ENCODE measurements at regions not wholly inside any gene's neighbourhood (a gene's known extent, or its start where the extent isn't known, plus 50 kb on each side); places are given as distances from the start of the nearest gene placed in this dataset.

GRCh38 chr10:126851414-126852108 lies 53.7 kb upstream of the DOCK1 start:
- H3K9ac ChIP-seq (replicated peaks in 1 of 4; ENCODE audit: extremely low read depth in 1 of 4, low read depth in 3 of 4, low read length in 3 of 4), result no peak overlapping the region
- no peak overlapping the region for H4K8ac ChIP-seq (ENCODE audit: extremely low read depth, insufficient read depth, low read length)
- ChIA-PET POLR2A (ENCODE audit: partially characterized antibody) (no interaction called here), CTCF (ENCODE audit: partially characterized antibody) (no interaction called here)
- no peak overlapping the region for H2BK15ac ChIP-seq (ENCODE audit: low read length)
- no peak overlapping the region for H2BK5ac ChIP-seq (ENCODE audit: low read depth, low read length)
- WGBS, 2 experiments (ENCODE audit: extremely low coverage in 1 of 2, insufficient coverage in 1 of 2, insufficient read length in 1 of 2, insufficient replicate concordance in 2 of 2, low coverage in 1 of 2, low lambda C conversion rate in 2 of 2, missing lambda C conversion rate in 1 of 2), result 93% methylated on average over 7 of the region's 7 CpGs; no CpG with 5 or more reads in 1 of the 2 experiments
- no peak overlapping the region for H3K4ac ChIP-seq (replicated peaks; ENCODE audit: insufficient read length, low read depth, low read length)
- H2AK5ac ChIP-seq (ENCODE audit: low read depth, low read length), result no peak overlapping the region
- H4K20me1 ChIP-seq (replicated peaks in 1 of 2; ENCODE audit: control insufficient read depth in 1 of 2, insufficient read depth in 2 of 2, low read length in 2 of 2), result no peaks in the 10 kb centered on the region
- FAIRE-seq, result no peak
- H3K27me3 ChIP-seq (replicated peaks in 1 of 4; ENCODE audit: control insufficient read depth in 3 of 4, extremely low read depth in 1 of 4, insufficient read depth in 3 of 4, low read length in 3 of 4), result no peaks in the 10 kb centered on the region
- H3K27ac ChIP-seq (ENCODE audit: low read depth, low read length), result no peak overlapping the region
- no peaks in the 10 kb centered on the region; a peak in 1 of 7 replicates for H3K4me1 ChIP-seq (replicated peaks in 1 of 4; ENCODE audit: control insufficient read depth in 3 of 4, insufficient read depth in 4 of 4, low read length in 3 of 4)
- H3K79me1 ChIP-seq (ENCODE audit: low read depth, low read length), result no peaks in the 10 kb centered on the region
- peak in 1 of 2 experiments; percentile 17 for DNase-seq (ENCODE audit: low read depth in 1 of 2, low spot score in 2 of 2)
- H3K36me3 ChIP-seq (ENCODE audit: control insufficient read depth in 2 of 4, insufficient read depth in 4 of 4, low read length in 3 of 4), result no peaks in the 10 kb centered on the region
- H3K23ac ChIP-seq (ENCODE audit: insufficient read length), result no peak overlapping the region
- no peak overlapping the region for H3K4me3 ChIP-seq (ENCODE audit: extremely low read depth in 1 of 4, insufficient read depth in 2 of 4, low read depth in 3 of 4, low read length in 4 of 4)
- H2BK120ac ChIP-seq (replicated peaks; ENCODE audit: low read depth, low read length), result no peak overlapping the region
- no peak overlapping the region for H3K4me2 ChIP-seq (ENCODE audit: insufficient read depth in 1 of 2, low read depth in 2 of 2, low read length in 2 of 2)
- H3K18ac ChIP-seq (ENCODE audit: extremely low read depth, low read length), result no peak overlapping the region
- no peak overlapping the region for H3K14ac ChIP-seq (ENCODE audit: insufficient read length)
- H3K79me2 ChIP-seq (ENCODE audit: control insufficient read depth in 1 of 2, insufficient read depth in 2 of 2, low read length in 2 of 2), result no peaks in the 10 kb centered on the region
- no peaks in the 10 kb centered on the region for H3K9me3 ChIP-seq (ENCODE audit: insufficient read depth in 2 of 2, low read depth in 1 of 2, low read length in 1 of 2)
- H3K56ac ChIP-seq (replicated peaks; ENCODE audit: insufficient read length, low read depth, low read length), result no peak overlapping the region
- no peak overlapping the region for H2AFZ ChIP-seq (ENCODE audit: low read length)
- H4K5ac ChIP-seq (ENCODE audit: insufficient read length, low read depth, low read length), result no peak overlapping the region
- TF ChIP-seq CREB1 (IDR thresholded peaks at IDR 0.05) (no peak), TBP (IDR thresholded peaks at IDR 0.05; ENCODE audit: low read depth, low read length) (no peak), TCF12 (IDR thresholded peaks at IDR 0.05; ENCODE audit: low read depth, low read length) (no peak), EGR1 (IDR thresholded peaks at IDR 0.05; ENCODE audit: borderline replicate concordance, low read depth, low read length) (no peak), YY1 (IDR thresholded peaks at IDR 0.05; ENCODE audit: low read depth, low read length) (no peak), MAFK (IDR thresholded peaks at IDR 0.05; ENCODE audit: low read depth, low read length) (no peak), EZH2 (IDR thresholded peaks at IDR 0.05; ENCODE audit: low read depth, low read length, severe bottlenecking) (no peak), KDM1A (IDR thresholded peaks at IDR 0.05; ENCODE audit: borderline replicate concordance, low read length) (no peak), SIX5 (IDR thresholded peaks at IDR 0.05; ENCODE audit: low read depth, low read length) (no peak), SIRT6 (IDR thresholded peaks at IDR 0.05; ENCODE audit: low read length) (no peak)
- no peaks in the 10 kb centered on the region for H3K23me2 ChIP-seq (ENCODE audit: low read depth, low read length)
- H2BK20ac ChIP-seq (ENCODE audit: low read length), result no peak overlapping the region
- H2BK12ac ChIP-seq (ENCODE audit: low read depth, low read length), result no peak overlapping the region
- H4K91ac ChIP-seq (replicated peaks; ENCODE audit: insufficient read length, low read length), result no peak overlapping the region

Measured in H1 (cell line).